CD14-positive monocyte (primary cell): ENCODE measurements at regions not wholly inside any gene's neighbourhood (a gene's known extent, or its start where the extent isn't known, plus 50 kb on each side); places are given as distances from the start of the nearest gene placed in this dataset.

Experiments used
- DNase-seq, 3 donors: peaks; one replicate each; pipeline ENCODE4 v3.0.0-alpha.2; 2011 to 2022
- H2AFZ ChIP-seq: 2 replicates; pipeline ENCODE4 v1.6.0; 2012; ENCODE audit warnings: mild to moderate bottlenecking, low read depth, low read length, inconsistent platforms; ENCODE audit not compliant: insufficient read depth, poor library complexity, severe bottlenecking
- H3K27ac ChIP-seq, 2 donors: 1 replicate in 1 of 2; 2 replicates in 1 of 2; pipeline ENCODE4 v1.5.1; 2012 to 2013; ENCODE audit warnings: low read length in 2 of 2, control low read depth in 1 of 2, inconsistent platforms in 1 of 2, low read depth in 1 of 2, mild to moderate bottlenecking in 1 of 2
- H3K27me3 ChIP-seq, 2 donors: one replicate each; pipeline versions ENCODE4 v1.6.0 to v1.6.1; 2011 to 2013; ENCODE audit warnings: low read length in 2 of 2; ENCODE audit not compliant: control insufficient read depth in 2 of 2, insufficient read depth in 2 of 2
- H3K36me3 ChIP-seq, 2 donors: replicated peaks in 1 of 2; 1 replicate in 1 of 2; 2 replicates in 1 of 2; pipeline versions ENCODE4 v1.5.1 to v1.6.1; 2012 to 2013; ENCODE audit warnings: low read length in 2 of 2, control low read depth in 1 of 2, inconsistent platforms in 1 of 2, mild to moderate bottlenecking in 1 of 2; ENCODE audit not compliant: insufficient read depth in 2 of 2, control insufficient read depth in 1 of 2
- H3K4me1 ChIP-seq, 2 donors: 1 replicate in 1 of 2; 2 replicates in 1 of 2; pipeline versions ENCODE4 v1.5.1 to v1.6.1; 2012 to 2013; ENCODE audit warnings: low read length in 2 of 2, control low read depth in 1 of 2, inconsistent platforms in 1 of 2, mild to moderate bottlenecking in 1 of 2, moderate library complexity in 1 of 2; ENCODE audit not compliant: insufficient read depth in 2 of 2, control insufficient read depth in 1 of 2
- H3K4me2 ChIP-seq: replicated peaks from 2 replicates; pipeline ENCODE3; 2012; ENCODE audit warnings: low read length, moderate library complexity, mild to moderate bottlenecking; ENCODE audit not compliant: poor library complexity, severe bottlenecking; ENCODE audit errors: extremely low read depth
- H3K4me3 ChIP-seq, 3 experiments: fragments of 200-600 bp in 1 of 3; sonication (generic) in 1 of 3; replicated peaks in 1 of 3; 1 replicate in 2 of 3; 2 replicates in 1 of 3; pipeline ENCODE4 v1.5.1; 2011 to 2013; ENCODE audit warnings: low read length in 3 of 3, mild to moderate bottlenecking in 3 of 3, control low read depth in 2 of 3, low read depth in 2 of 3, inconsistent platforms in 1 of 3, moderate library complexity in 1 of 3
- H3K79me2 ChIP-seq: 2 replicates; pipeline ENCODE4 v1.6.0; 2012; ENCODE audit warnings: mild to moderate bottlenecking, control low read depth, inconsistent platforms, low read length, moderate library complexity; ENCODE audit not compliant: insufficient read depth
- H3K9ac ChIP-seq: 2 replicates; pipeline ENCODE4 v1.6.0; 2017; ENCODE audit warnings: low read length, mild to moderate bottlenecking; ENCODE audit not compliant: insufficient read depth, poor library complexity, severe bottlenecking
- H3K9me3 ChIP-seq, 2 donors: replicated peaks in 1 of 2; 1 replicate in 1 of 2; 2 replicates in 1 of 2; pipeline versions ENCODE4 v1.5.1 to v1.6.1; 2012 to 2013; ENCODE audit warnings: low read length in 2 of 2, control low read depth in 1 of 2; ENCODE audit not compliant: control insufficient read depth in 1 of 2, insufficient read depth in 1 of 2
- H4K20me1 ChIP-seq: 2 replicates; pipeline ENCODE4 v1.6.0; 2012; ENCODE audit warnings: mild to moderate bottlenecking, low read length, control low read depth, moderate library complexity; ENCODE audit not compliant: insufficient read depth
- H3K27ac Mint-ChIP-seq, 7 donors: one replicate each; pipeline ENCODE4 v1.8.0; 2020; ENCODE audit warnings: mild to moderate bottlenecking in 7 of 7, mixed read lengths in 7 of 7, moderate library complexity in 6 of 7, inconsistent platforms in 2 of 7
- H3K27me3 Mint-ChIP-seq, 3 donors: one replicate each; pipeline ENCODE4 v1.8.0; 2021 to 2022; ENCODE audit warnings: low read depth in 3 of 3, mild to moderate bottlenecking in 3 of 3, mixed read lengths in 3 of 3, moderate library complexity in 3 of 3, inconsistent platforms in 1 of 3
- H3K36me3 Mint-ChIP-seq, 2 donors: one replicate each; pipeline ENCODE4 v1.8.0; 2020; ENCODE audit warnings: mixed read lengths in 2 of 2, inconsistent platforms in 1 of 2, mild to moderate bottlenecking in 1 of 2
- H3K4me1 Mint-ChIP-seq: one replicate; pipeline ENCODE4 v1.8.0; 2020; ENCODE audit warnings: mild to moderate bottlenecking, mixed read lengths
- H3K4me3 Mint-ChIP-seq, 2 donors: one replicate each; pipeline ENCODE4 v1.8.0; 2020; ENCODE audit warnings: mild to moderate bottlenecking in 2 of 2, mixed read lengths in 2 of 2, moderate library complexity in 1 of 2
- H3K9me3 Mint-ChIP-seq, 7 donors: one replicate each; pipeline ENCODE4 v1.8.0; 2020 to 2022; ENCODE audit warnings: mixed read lengths in 7 of 7, mild to moderate bottlenecking in 6 of 7, moderate library complexity in 6 of 7, inconsistent platforms in 2 of 7
- CTCF ChIP-seq: fragments of 200-600 bp; IDR thresholded peaks from one replicate; pipeline ENCODE4 v1.8.0; 2022; ENCODE audit warnings: antibody characterized with exemption, mild to moderate bottlenecking
- WGBS: methylation state at CpG from one replicate; pipeline ENCODE4 v1.1.5; 2013; ENCODE audit warnings: missing lambda C conversion rate; ENCODE audit not compliant: insufficient coverage; 5-methylcytosine and 5-hydroxymethylcytosine counted together
- intact Hi-C, 2 donors: fragments of 100-400 bp; cut with micrococcal nuclease; formaldehyde crosslinking; loops; one replicate each; pipeline versions ENCODE4 v1.15.0 to v1.15.1; 2023

- no peak overlapping the region for H3K4me2 ChIP-seq
- no peaks in the 10 kb centered on the region for H3K79me2 ChIP-seq
- no peaks in the 10 kb centered on the region for H4K20me1 ChIP-seq
- no peak overlapping the region for H3K4me3 ChIP-seq
- no peak overlapping the region for H3K27ac ChIP-seq
- intact Hi-C loops, result no loop called here
- WGBS, result no CpG with 5 or more reads among the region's 4 CpGs
- Mint-ChIP-seq H3K4me3 (no peak overlapping the region), H3K27me3 (peaks cover 10 to 22% (median 10%) of the 10 kb centered on the region in 3 donors), H3K36me3 (no peaks in the 10 kb centered on the region), H3K9me3 (peaks cover 0 to 2% (median 0%) of the 10 kb centered on the region in 7 donors), H3K27ac (peak overlapping the region in 1 of 7 donors; percentile 33), H3K4me1 (peaks cover 19% of the 10 kb centered on the region)
- no peaks in the 10 kb centered on the region for H3K9me3 ChIP-seq
- H3K27me3 ChIP-seq, result peaks cover 3 to 6% of the 10 kb centered on the region in 2 donors
- H3K36me3 ChIP-seq, result no peaks in the 10 kb centered on the region
- no peak overlapping the region for H2AFZ ChIP-seq
- H3K4me1 ChIP-seq, result peaks cover 11 to 15% of the 10 kb centered on the region in 2 donors
- no peak for DNase-seq
- no peak overlapping the region for H3K9ac ChIP-seq
- no peak for TF ChIP-seq CTCF
Measured at GRCh38 chr5:60546207-60546606, 153.8 kb downstream of the DEPDC1B start.

GRCh38 chr5:60545551-60545950 is 154.4 kb downstream of the DEPDC1B start:
- H3K4me1 Mint-ChIP-seq, result peaks cover 26% of the 10 kb centered on the region
- H3K27me3 Mint-ChIP-seq, result peaks cover 15 to 25% (median 16%) of the 10 kb centered on the region in 3 donors
- Histone ChIP-seq H3K36me3 (no peaks in the 10 kb centered on the region), H3K27ac (no peak overlapping the region), H3K79me2 (no peaks in the 10 kb centered on the region), H2AFZ (no peak overlapping the region), H4K20me1 (no peaks in the 10 kb centered on the region), H3K4me3 (no peak overlapping the region), H3K9ac (no peak overlapping the region), H3K27me3 (peaks cover 3 to 6% of the 10 kb centered on the region in 2 donors), H3K9me3 (no peaks in the 10 kb centered on the region), H3K4me1 (peaks cover 17 to 22% of the 10 kb centered on the region in 2 donors), H3K4me2 (no peak overlapping the region)
- intact Hi-C loops, result no loop called here
- no peaks in the 10 kb centered on the region for H3K36me3 Mint-ChIP-seq
- no peak overlapping the region for H3K4me3 Mint-ChIP-seq
- peaks cover 0 to 5% (median 0%) of the 10 kb centered on the region in 7 donors for H3K9me3 Mint-ChIP-seq
- WGBS, result no CpG with 5 or more reads among the region's 3 CpGs
- DNase-seq, result no peak
- no peak for TF ChIP-seq CTCF
- no peak overlapping the region for H3K27ac Mint-ChIP-seq
